ENCODE measurements at regions not wholly inside any gene's neighbourhood (a gene's known extent, or its start where the extent isn't known, plus 50 kb on each side); places are given as distances from the start of the nearest gene placed in this dataset.

DNA sequence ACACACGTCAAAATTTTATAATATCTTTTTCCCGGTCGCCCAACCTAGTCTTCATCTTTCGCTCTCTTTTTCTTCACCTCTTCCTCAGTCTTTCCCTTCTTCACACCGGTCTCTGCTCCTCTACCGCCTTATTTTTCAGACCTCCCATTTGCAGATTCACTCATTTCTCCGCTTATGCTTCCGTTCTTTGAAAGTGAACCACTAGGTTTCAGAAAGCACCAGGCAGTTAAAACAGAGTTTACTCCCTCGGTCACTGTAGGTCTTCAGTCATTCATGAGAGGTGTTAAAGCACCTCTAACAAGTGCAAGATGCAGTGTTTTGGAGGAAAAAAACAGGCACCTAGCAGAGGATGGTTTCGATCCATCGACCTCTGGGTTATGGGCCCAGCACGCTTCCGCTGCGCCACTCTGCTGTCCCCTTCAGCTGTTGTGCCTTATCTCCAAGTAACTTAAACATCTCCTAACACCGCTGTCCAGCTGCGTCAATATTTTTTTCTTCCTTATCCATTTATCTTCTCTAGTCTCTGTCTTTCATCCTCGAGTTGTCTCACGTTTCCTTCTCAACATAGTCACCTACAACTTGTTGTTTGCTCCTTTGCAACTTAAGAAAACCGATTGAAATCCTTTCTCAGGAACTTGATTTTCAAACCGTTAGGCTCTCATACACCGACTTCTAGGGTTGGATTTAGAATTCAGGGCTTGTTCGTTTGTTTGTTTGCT is 119.7 kb upstream of the ZNF184 start (continued):
- TF ChIP-seq, protein P1, sequence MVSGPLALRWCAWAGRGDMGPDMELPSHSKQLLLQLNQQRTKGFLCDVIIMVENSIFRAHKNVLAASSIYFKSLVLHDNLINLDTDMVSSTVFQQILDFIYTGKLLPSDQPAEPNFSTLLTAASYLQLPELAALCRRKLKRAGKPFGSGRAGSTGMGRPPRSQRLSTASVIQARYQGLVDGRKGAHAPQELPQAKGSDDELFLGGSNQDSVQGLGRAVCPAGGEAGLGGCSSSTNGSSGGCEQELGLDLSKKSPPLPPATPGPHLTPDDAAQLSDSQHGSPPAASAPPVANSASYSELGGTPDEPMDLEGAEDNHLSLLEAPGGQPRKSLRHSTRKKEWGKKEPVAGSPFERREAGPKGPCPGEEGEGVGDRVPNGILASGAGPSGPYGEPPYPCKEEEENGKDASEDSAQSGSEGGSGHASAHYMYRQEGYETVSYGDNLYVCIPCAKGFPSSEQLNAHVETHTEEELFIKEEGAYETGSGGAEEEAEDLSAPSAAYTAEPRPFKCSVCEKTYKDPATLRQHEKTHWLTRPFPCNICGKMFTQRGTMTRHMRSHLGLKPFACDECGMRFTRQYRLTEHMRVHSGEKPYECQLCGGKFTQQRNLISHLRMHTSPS (CRISPR knock-in tag; IDR thresholded peaks at IDR 0.05; ENCODE audit: low read depth), result no peak
- TF ChIP-seq ZMYM4 (CRISPR knock-in tag; IDR thresholded peaks at IDR 0.05), result peak; percentile 77
- TF ChIP-seq, protein P2, sequence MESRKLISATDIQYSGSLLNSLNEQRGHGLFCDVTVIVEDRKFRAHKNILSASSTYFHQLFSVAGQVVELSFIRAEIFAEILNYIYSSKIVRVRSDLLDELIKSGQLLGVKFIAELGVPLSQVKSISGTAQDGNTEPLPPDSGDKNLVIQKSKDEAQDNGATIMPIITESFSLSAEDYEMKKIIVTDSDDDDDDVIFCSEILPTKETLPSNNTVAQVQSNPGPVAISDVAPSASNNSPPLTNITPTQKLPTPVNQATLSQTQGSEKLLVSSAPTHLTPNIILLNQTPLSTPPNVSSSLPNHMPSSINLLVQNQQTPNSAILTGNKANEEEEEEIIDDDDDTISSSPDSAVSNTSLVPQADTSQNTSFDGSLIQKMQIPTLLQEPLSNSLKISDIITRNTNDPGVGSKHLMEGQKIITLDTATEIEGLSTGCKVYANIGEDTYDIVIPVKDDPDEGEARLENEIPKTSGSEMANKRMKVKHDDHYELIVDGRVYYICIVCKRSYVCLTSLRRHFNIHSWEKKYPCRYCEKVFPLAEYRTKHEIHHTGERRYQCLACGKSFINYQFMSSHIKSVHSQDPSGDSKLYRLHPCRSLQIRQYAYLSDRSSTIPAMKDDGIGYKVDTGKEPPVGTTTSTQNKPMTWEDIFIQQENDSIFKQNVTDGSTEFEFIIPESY (CRISPR knock-in tag; IDR thresholded peaks at IDR 0.05), result peak; percentile 61
- TF ChIP-seq, protein P3, sequence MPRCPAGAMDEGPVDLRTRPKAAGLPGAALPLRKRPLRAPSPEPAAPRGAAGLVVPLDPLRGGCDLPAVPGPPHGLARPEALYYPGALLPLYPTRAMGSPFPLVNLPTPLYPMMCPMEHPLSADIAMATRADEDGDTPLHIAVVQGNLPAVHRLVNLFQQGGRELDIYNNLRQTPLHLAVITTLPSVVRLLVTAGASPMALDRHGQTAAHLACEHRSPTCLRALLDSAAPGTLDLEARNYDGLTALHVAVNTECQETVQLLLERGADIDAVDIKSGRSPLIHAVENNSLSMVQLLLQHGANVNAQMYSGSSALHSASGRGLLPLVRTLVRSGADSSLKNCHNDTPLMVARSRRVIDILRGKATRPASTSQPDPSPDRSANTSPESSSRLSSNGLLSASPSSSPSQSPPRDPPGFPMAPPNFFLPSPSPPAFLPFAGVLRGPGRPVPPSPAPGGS (CRISPR knock-in tag; IDR thresholded peaks at IDR 0.05), result no peak
- peak; percentile 62; the same call in 1 of the 2 replicates for TF ChIP-seq SALL2 (CRISPR knock-in tag; IDR thresholded peaks at IDR 0.05)
- TF ChIP-seq, protein P4, sequence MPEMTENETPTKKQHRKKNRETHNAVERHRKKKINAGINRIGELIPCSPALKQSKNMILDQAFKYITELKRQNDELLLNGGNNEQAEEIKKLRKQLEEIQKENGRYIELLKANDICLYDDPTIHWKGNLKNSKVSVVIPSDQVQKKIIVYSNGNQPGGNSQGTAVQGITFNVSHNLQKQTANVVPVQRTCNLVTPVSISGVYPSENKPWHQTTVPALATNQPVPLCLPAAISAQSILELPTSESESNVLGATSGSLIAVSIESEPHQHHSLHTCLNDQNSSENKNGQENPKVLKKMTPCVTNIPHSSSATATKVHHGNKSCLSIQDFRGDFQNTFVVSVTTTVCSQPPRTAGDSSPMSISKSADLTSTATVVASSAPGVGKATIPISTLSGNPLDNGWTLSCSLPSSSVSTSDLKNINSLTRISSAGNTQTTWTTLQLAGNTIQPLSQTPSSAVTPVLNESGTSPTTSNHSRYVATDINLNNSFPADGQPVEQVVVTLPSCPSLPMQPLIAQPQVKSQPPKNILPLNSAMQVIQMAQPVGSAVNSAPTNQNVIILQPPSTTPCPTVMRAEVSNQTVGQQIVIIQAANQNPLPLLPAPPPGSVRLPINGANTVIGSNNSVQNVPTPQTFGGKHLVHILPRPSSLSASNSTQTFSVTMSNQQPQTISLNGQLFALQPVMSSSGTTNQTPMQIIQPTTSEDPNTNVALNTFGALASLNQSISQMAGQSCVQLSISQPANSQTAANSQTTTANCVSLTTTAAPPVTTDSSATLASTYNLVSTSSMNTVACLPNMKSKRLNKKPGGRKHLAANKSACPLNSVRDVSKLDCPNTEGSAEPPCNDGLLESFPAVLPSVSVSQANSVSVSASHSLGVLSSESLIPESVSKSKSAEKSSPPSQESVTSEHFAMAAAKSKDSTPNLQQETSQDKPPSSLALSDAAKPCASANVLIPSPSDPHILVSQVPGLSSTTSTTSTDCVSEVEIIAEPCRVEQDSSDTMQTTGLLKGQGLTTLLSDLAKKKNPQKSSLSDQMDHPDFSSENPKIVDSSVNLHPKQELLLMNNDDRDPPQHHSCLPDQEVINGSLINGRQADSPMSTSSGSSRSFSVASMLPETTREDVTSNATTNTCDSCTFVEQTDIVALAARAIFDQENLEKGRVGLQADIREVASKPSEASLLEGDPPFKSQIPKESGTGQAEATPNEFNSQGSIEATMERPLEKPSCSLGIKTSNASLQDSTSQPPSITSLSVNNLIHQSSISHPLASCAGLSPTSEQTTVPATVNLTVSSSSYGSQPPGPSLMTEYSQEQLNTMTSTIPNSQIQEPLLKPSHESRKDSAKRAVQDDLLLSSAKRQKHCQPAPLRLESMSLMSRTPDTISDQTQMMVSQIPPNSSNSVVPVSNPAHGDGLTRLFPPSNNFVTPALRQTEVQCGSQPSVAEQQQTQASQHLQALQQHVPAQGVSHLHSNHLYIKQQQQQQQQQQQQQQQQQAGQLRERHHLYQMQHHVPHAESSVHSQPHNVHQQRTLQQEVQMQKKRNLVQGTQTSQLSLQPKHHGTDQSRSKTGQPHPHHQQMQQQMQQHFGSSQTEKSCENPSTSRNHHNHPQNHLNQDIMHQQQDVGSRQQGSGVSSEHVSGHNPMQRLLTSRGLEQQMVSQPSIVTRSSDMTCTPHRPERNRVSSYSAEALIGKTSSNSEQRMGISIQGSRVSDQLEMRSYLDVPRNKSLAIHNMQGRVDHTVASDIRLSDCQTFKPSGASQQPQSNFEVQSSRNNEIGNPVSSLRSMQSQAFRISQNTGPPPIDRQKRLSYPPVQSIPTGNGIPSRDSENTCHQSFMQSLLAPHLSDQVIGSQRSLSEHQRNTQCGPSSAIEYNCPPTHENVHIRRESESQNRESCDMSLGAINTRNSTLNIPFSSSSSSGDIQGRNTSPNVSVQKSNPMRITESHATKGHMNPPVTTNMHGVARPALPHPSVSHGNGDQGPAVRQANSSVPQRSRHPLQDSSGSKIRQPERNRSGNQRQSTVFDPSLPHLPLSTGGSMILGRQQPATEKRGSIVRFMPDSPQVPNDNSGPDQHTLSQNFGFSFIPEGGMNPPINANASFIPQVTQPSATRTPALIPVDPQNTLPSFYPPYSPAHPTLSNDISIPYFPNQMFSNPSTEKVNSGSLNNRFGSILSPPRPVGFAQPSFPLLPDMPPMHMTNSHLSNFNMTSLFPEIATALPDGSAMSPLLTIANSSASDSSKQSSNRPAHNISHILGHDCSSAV (CRISPR knock-in tag; IDR thresholded peaks at IDR 0.05; ENCODE audit: borderline replicate concordance), result no peak
- no peak; the same call in 1 of the 2 replicates for TF ChIP-seq NR1H2 (CRISPR knock-in tag; IDR thresholded peaks at IDR 0.05; ENCODE audit: borderline replicate concordance, low read depth)
- TF ChIP-seq TEAD3 (CRISPR knock-in tag; optimal IDR thresholded peaks at IDR 0.05; ENCODE audit: borderline replicate concordance), result peak; percentile 28
- TF ChIP-seq HOXA7 (CRISPR knock-in tag; IDR thresholded peaks at IDR 0.05), result 0 out of 2 replicates have a peak, but pooled peaks have one; percentile 76
- peak; percentile 83 for TF ChIP-seq ZNF501 (CRISPR knock-in tag; IDR thresholded peaks at IDR 0.05)
- TF ChIP-seq, protein P5, sequence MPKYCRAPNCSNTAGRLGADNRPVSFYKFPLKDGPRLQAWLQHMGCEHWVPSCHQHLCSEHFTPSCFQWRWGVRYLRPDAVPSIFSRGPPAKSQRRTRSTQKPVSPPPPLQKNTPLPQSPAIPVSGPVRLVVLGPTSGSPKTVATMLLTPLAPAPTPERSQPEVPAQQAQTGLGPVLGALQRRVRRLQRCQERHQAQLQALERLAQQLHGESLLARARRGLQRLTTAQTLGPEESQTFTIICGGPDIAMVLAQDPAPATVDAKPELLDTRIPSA (CRISPR knock-in tag; IDR thresholded peaks at IDR 0.05; ENCODE audit: borderline replicate concordance), result no peak

Measured in HepG2 (cell line).